A673 (cell line): ENCODE measurements at regions not wholly inside any gene's neighbourhood (a gene's known extent, or its start where the extent isn't known, plus 50 kb on each side); places are given as distances from the start of the nearest gene placed in this dataset.

Experiments used
- CTCF ChIP-seq: fragments of 300-800, 200-600 bp; sonication (generic); conservative IDR thresholded peaks from 2 replicates; pipeline ENCODE4 v1.5.1; 2017; ENCODE audit warnings: low read depth, mild to moderate bottlenecking, antibody characterized with exemption, low read length, moderate library complexity, mixed read lengths
- EZH2 ChIP-seq: fragments of 200-600 bp; sonication (generic); IDR thresholded peaks from 2 replicates; pipeline ENCODE4 v1.6.1; 2017; ENCODE audit warnings: borderline replicate concordance, low read depth, mild to moderate bottlenecking, mixed read lengths, antibody characterized with exemption, low read length; ENCODE audit not compliant: poor library complexity, severe bottlenecking

GRCh38 chr11:112881461-112881860 is 79.8 kb upstream of the NCAM1 start:
- TF ChIP-seq CTCF (no peak), EZH2 (no peak)
